NAMALWA (cell line): ENCODE measurements at regions not wholly inside any gene's neighbourhood (a gene's known extent, or its start where the extent isn't known, plus 50 kb on each side); places are given as distances from the start of the nearest gene placed in this dataset.

ENCODE experiments used
- DNase-seq: peaks from one replicate; pipeline ENCODE4 v3.0.0-alpha.2; 2015; ENCODE audit warnings: low spot score

DNA sequence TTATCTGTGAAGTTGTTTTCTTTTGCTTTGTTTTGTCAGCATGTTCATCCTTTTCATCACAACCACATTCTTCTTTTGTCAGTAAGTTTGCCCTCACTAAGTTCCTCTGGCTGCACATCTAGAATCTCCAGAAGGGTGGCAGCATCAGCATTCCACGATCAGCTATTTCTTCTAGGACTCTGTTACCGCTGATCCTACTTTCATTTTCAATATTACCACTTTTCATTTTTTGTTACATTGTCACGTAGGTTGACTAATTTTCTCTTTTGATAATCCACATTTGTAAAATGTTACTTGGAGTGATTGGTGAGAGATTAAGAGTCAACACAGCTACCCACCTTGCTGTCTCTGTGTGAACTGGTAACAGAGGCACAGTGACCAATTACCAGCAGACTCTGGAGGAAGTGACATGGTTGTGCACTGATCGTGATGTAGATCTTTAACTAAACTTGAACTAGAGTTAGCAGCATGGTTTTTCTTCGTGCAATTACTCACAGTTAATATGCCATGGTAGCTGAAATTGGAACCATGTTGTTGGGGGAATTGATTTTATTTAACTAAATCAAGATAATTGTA is 307.9 kb upstream of the SLC35B3 start:
- DNase-seq: peak; percentile 50

DNA sequence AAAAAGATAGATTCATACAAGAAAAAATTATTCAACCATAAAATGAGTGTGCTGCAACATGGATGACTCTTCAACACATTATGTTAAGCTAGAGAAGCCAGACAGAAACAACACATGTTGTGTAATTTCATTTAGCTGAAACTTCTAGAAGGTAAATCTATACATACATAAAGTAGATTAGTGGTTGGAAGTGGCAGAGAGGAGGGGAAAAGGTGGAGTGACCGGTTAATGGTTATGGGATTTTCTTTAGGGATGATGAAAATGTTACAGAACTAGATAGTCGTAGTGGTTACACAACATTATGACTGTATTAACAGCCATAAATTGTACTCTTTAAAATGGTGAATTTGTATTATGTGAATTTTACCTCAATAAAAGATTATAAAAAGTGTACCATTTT is 304.1 kb upstream of the SLC35B3 start:
- DNase-seq: no peak

DNA sequence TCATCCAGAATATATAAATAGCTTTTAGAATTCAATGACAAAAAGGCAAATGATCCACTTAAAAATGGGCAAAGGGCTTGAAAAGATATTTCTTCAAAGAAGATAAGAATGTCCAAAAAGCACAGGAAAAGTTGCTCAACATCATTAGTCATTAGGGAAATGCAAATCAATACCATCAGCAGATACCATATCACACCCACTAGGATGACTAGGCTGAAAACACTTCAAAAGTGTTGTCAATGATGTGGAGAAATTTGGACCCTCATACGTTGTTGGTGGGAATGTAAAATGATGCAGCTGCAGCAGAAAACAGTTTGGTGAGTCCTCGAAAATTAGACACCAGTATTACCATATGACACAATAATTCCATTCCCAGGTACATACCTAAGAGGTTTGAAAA is 303.6 kb upstream of the SLC35B3 start:
- no peak for DNase-seq

DNA sequence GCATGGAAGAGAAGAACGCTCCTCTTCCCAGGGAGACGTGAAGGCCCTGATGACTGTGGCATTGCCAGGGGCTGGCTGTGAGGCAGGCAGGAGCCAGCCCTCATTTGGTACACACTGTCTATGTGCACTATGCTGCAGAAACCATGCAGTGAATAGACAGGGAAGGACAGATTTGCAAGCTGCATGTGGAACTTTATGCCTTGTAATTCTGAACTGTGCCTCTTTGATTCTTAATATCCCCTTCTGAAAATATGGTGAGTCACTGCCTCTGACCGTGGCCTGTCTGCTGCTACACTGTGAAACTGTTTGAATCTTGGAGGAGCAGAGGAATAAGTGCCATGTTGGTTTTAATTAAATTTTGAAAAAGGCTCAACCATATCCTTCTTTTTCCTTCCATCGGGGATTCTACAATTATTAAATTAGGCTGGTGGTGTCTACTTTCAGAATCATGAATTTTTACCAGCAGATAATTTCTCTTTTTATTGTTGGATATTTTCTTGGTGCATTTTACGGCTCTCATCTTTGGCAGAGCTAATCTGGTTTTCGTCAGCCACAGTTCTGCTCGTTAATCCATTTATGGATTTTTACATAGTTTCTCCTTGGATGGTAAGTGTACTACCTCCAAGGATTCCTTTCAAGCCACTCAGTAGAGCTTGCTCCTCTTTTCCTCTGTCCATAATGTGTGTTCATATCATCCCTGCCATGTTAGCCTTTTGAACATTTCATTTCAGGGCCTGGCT is 301.0 kb upstream of the SLC35B3 start:
- no peak for DNase-seq

DNA sequence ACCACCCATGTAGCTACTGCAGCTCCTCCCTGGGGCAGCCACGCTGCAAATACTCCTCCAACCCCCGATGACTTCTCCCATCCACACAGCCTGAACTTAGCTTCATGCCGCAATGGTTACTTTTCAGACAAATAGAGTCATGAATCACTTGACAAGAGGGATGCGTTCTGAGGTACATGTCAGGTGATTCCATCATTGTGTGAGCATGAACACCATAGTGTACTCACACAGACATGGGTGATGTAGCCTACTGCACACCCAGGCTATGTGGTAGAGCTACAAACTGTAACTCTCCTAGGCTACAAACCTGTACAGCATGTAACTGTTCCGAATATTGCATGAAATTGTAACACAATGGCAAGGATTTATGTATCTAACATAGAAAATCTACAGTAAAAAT is 298.5 kb upstream of the SLC35B3 start:
- DNase-seq: no peak

DNA sequence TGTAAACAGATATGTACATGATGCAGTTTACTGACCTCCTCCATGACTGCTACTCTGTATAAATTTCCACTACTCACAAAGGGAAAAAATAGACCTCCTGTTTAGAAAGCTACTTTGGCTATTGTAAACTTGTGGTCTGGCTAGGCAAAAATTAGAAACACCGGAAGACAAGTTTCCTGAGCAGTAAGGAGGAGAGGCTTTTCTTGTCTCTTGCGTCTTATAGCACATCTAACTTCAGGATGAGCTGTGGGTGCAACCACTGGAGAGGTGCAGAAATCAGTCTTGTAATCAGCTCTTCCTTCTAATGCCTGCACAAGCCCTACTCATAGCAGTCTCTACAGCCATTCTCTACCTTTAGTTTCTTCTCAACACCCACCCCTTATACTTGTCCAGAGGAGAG is 296.5 kb upstream of the SLC35B3 start:
- no peak for DNase-seq

DNA sequence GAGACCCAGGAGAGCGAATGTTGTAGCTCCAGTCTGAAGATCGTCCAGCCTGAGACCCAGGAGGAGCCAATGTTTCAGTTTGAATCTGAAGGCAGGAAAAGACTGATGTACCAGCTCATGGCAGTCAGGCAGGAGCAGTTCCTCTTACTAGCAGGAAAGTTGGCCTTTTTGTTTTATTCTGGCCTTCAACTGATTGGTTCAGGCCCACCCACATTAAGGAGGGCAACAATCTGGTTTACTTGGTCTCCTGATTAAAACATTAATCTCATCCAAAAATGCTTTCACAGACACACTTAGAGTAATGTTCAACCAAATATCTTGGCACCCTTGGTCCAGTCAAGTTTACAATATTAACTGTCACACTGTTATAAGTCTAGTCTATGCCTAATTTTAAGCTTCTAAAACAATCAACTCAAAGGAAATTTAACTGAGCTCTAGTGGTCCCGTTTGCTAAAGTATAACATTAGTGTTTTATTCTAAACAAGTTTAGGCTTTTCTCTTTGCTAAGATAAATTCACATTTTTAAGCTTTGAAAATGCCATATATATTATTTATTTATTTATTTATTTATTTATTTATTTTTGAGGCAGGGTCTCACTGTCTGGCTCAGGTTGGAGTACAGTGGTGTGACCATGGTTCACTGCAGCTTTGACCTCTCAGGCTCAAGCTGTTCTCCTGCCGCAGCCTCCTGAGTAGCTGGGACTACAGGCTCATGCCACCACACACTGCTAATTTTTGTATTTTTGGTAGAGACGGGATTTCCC is 275.5 kb upstream of the SLC35B3 start:
- no peak for DNase-seq

DNA sequence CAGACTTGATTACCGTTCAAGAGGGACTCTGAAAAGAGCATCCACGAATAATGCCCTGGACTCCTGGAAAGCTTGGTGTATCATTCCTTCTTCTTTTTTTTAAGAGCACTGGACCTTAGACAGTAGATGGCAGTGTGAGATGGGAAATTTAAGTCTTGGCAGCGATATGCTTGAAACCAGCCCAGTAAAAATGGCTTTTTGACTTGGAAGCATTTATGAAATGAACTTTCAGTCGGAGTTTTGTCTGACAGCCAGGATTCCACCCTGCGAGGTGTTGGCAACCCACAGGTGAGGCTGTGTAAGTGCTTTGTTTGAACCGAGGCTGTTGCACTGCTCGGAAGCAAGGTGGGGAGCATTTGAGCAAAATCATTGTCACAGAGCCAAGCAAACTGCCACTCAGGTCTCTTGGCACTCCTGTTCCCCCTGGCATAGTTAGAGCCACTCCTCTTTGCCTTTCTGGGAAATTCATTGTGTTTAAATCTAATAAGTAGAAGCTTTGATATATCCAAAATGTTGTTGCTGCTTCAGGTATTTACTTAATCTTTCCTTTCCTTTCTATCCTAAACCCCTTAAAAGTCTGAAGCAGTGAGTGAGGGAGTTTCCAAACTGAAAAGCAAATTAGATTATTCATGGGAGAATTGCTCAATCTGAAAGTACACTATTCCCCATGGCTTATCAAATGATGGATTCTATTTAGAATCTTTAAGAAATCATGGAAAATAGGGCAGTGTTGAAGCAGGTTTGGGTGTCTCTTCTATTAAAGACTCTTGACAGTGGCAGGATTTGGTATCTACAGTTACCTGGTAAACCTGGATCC is 272.8 kb upstream of the SLC35B3 start:
- DNase-seq: peak; percentile 31

DNA sequence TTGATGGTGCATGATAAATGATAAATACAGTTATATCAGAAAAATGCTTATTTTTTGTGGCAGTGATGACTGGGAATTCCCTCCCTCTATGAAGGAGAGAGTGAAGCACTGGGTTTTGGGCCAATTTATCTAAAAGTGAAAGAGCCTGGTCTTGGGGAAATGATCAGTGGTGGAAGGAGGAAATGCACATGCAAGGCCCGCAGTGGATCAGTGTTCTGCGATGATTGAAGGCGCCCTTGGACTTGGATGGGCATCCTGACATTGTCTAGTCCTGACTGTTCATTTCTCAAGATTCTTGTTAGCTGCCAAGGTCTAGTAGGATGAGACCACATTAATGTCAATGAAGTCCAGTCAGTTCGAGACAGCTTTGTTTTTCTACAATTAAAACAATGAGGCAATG is 272.0 kb upstream of the SLC35B3 start:
- DNase-seq: no peak

DNA sequence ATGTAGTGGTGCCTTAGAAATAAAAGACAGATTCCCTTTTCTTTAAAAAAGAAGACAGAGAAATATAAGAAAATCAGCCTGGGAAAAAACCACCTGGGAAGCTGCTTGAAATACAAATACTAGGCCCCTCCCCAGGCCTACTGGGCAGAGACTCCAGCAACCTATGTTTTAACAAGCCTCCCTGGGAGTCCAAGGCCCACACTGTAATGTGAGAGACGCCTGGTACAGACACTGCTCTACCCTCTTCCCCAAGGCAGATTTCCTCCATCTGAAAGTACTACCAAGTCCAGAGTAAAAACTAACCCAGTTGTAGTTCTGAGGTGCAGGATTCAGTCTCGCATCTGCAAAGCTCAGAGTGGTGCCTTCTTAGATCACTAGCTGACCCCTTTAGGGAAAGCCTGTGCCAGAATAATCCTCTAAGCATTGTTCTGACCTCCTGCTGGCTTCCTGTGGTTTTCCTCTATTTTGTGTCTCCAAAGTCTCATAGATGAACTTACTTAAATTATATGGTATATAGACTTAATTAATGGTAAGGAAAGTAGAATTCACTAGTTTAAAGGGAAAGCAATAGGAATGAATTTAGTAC is 270.2 kb upstream of the SLC35B3 start:
- no peak for DNase-seq

DNA sequence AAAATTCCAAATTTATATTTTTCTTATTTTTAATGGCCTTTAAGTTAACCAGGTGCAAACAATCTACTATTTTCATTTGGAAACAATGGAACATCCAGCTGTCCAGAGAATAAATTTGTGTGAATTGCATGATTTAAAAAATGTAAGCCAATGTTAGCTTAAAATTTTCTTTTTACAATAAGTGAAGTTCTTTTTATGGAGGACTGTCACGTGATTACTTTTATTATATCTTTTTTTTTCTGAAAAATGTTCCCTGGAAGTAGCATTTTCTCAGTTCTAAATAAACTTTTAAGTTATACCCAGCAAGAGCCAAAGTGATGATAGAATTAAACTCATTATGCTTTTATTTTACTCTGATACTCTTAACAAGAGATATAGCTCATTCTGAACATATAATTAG is 267.7 kb upstream of the SLC35B3 start:
- no peak for DNase-seq

DNA sequence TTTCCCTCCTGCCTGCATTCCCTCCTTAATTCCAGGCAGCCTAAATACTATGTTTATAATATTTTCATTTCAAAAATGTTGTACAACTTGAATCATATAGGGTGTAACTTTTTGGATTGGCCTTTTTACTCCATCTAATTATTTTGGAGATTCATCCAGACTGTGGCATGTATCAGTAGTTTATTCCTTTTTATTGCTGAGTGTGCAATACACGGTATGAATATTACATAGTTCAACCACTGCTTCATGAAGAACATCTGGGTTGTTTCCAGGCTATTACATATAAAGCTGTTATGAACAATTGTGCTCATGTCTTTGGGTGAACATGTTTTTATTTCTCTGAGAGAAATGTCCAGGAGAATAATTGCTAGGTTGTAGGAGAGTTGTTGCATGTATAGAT is 253.5 kb upstream of the SLC35B3 start:
- no peak for DNase-seq

DNA sequence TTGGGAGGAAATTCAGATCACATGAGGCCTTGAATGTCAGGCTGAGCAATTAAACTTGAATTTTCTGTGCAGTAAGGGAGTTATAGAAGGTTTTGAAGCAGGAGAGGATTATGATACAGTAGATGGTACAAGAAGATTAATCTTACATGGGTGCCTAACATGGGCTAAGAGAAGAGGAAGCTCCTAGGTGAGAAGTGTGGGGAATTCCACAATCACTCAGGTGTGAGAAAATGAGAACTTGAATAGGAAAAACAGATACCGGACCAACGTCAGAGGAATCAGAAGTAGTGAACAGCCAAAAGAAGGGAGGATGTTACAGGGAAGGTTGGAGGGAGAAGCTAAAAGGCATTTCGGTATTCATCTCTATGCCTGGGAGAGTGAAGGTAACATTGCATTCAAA is 250.7 kb upstream of the SLC35B3 start:
- DNase-seq: no peak

DNA sequence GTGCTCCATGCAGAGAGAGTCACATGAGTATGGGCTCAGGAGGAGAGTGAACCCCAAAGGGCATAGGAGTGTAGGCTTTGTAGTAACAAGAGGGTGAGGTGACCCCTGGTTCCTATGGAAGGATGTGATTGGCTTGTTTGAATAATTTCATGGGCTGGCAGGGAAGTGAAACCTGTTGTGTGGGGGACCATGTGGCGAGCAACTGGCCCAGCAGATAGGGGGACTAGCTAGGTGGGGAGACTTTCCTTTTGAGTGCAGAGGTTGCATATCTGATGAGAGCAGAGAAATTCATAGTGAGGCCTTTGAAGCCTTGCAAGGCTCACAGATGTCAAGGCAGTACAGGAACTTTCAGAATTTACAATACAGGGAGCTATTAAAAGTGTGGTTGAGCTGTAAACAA is 247.9 kb upstream of the SLC35B3 start:
- no peak for DNase-seq

DNA sequence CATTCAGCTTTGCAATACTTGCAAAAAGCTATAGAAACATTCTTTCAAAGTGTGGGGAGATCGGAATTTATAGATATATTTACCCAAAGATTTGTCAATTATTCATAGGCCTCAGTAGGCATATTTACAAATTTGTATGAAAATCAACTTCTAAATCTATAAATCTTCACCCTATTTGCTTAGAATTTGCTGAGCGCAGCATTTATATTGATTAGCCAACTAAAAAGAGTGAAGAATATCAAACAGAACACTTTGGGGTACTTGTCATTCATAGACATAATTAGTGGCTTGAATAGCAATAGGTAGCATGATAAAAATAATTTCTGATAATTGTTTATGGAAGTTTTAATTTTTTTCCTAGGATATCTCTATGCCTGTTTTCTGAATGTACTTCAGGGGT is 244.5 kb upstream of the SLC35B3 start:
- DNase-seq: no peak

DNA sequence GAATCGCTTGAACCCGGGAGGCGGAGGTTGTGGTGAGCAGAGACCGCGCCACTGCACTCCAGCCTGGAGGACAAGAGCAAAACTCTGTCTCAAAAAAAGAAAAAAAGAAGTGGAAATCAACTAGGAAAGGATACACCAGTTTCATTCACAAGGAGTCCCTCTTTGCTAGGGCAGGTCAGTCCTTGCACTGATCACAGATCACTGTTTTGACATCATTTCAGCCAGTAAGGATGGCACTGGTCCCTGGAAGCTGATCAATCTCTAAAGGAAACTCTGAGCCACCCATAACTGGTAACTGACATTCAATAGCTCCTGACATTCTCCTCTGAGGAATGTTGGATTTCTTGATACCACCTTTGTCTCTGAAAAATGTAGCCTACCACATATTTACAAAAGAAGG is 243.1 kb upstream of the SLC35B3 start:
- DNase-seq: no peak

DNA sequence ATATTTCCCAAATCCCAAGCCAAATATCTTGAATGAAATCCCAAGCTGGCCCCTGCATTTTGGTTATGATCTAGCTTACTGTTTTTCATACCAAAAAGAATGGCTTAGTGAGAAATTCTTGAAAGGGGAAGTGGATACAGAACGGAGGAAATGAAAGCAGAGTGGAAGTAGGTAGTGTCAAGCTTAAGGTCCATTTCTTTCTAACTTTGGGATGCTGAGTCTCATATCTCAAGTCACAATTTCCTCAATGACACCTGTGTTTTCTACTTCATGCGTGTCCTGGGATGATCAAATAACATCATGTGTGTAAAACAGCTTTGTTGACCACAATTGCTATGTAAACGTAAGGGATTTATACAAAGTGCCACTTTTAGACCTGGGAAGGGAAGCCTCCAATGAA is 238.8 kb upstream of the SLC35B3 start:
- peak; percentile 21 for DNase-seq

DNA sequence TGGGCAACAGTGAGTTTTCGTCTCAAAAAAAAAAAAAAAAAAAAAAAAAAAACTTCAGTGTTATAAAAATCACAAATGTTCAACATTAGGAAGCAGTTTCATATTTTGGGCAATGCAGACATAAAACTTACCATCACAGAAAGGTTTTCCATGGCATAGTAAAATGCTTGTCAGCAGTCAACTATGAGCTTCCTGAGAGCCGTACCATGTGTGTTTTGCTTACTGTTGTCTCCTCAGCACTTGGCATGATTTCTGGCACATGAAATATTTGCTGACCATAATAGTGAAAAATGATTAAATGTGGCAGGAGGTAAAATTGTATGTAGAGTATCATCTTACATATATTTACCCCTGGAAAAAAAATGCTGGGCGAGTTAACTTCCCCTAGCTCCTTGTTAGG is 237.5 kb upstream of the SLC35B3 start:
- no peak for DNase-seq

DNA sequence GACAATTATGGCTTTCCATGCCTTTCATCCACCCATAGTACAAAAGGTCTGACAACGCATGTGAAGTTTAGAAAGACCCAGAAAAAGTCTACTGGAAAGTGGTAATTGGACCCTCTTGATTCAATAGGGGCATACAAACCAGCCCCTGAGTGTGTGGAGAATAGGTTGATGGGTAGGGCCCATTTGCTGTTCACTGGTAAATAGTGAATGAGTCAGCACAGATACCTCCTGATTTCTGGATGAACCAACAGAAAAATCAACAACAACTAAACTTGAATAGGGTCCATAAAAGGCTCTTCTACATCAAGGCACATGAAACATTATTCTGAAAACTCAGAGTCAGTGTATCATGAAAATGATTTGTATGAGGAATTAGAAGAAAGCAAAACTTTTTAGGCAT is 235.4 kb upstream of the SLC35B3 start:
- no peak for DNase-seq

DNA sequence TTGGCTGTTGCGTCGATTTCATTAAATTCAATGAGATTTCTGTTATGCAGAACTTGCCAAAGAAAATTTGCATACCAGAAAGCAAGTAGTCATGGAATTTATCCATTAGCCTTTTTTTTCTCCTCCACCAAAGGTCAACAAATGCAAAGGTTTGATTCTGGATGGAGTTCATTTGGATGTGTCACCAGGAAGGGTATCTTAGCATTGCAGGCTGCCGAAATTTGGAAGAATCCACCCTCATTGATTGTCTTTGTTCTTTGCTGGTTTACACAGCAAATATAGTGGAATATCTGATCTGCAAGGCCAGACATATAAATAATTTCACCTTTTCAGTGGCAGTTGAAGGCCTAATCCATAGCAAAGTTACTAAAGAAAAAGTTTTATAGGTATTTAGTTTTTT is 229.4 kb upstream of the SLC35B3 start:
- no peak for DNase-seq

DNA sequence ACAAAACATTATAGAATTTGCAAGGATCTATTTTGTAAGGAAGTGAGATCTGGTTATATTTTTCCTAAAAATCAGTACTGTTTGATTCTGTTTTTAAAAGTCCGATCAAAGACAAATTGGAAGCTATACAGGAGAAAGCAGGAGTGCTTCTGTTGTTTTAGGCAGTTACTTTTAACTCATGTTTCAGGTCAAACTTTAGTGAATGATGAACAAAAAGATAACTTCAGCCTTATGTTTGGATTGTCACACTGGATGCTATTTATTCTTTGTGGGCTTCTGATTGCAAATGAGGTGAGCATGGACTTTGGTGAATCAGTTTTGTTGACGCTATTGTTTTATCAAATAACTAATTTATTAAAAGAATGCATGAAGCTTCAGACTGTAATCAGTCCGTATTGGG is 228.7 kb upstream of the SLC35B3 start:
- DNase-seq: no peak
